Calu3 (cell line): ENCODE measurements at regions not wholly inside any gene's neighbourhood (a gene's known extent, or its start where the extent isn't known, plus 50 kb on each side); places are given as distances from the start of the nearest gene placed in this dataset.
"Not testable (repeated sequence)": the region's sequence is repeated elsewhere in the genome, so short reads cannot be mapped to it uniquely, and the experiment has no call there.

Experiments used
- BruUV-seq: library from RNA; stranded (reverse); fragments of 400-500 nt; replicated peaks from 2 replicates; lab custom pipeline; 2021; lab: Mats Ljungman, UMichigan
- CTCF ChIA-PET: fragments of 300-600 bp; sonication (Branson Sonifier 250); formaldehyde crosslinking; loops from one replicate; lab custom pipeline; 2022; ENCODE audit warnings: antibody characterized with exemption; lab: Charles Lee
- DNase-seq: peaks from one replicate; pipeline ENCODE4 v3.0.0; 2022
- H3K27ac Mint-ChIP-seq: one replicate; pipeline ENCODE4 v1.8.0; 2022; ENCODE audit warnings: mixed read lengths; ENCODE audit not compliant: unreplicated experiment
- H3K27me3 Mint-ChIP-seq: one replicate; pipeline ENCODE4 v1.8.0; 2022; ENCODE audit warnings: mixed read lengths; ENCODE audit not compliant: unreplicated experiment
- H3K36me3 Mint-ChIP-seq: one replicate; pipeline ENCODE4 v1.8.0; 2022; ENCODE audit warnings: mild to moderate bottlenecking, moderate library complexity, mixed read lengths; ENCODE audit not compliant: insufficient read depth, unreplicated experiment
- H3K4me1 Mint-ChIP-seq: one replicate; pipeline ENCODE4 v1.8.0; 2022; ENCODE audit warnings: mild to moderate bottlenecking, low read depth, mixed read lengths; ENCODE audit not compliant: unreplicated experiment
- H3K4me3 Mint-ChIP-seq: one replicate; pipeline ENCODE4 v1.8.0; 2022; ENCODE audit warnings: mild to moderate bottlenecking, low read depth, moderate library complexity, mixed read lengths; ENCODE audit not compliant: unreplicated experiment
- H3K9me3 Mint-ChIP-seq: one replicate; pipeline ENCODE4 v1.8.0; 2022; ENCODE audit warnings: low read depth, mixed read lengths; ENCODE audit not compliant: unreplicated experiment
- intact Hi-C: fragments of 100-400 bp; cut with micrococcal nuclease; formaldehyde crosslinking; loops from one replicate; pipeline ENCODE4 v1.10.0; 2022; ENCODE audit not compliant: unreplicated experiment
- TF ChIP-seq, protein P1 (sequence below): fragments of 200-600 bp; IDR thresholded peaks from one replicate; pipeline ENCODE4 v1.8.0; 2022; ENCODE audit warnings: antibody characterized with exemption; ENCODE audit not compliant: unreplicated experiment

DNA sequence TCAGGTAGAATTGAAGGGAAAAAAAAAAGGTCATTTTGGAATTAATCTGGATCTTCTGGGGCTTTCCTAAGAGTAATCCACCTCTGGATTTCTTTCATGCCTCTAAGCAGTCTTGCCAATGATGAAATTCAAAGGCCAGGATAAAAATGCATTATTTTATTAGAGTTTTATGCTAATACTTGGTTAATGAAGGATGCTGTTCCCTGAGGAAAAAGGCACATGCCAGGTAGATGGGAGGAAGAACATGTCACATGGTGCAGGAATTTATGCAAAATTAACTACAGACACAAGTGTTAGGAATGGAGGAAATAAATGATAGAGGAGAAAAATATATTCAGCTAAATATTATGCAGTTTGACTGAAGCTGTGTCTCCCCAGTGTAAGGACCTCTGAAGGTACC is 792.0 kb downstream of the ETS1 start:
- TF ChIP-seq, protein P1, sequence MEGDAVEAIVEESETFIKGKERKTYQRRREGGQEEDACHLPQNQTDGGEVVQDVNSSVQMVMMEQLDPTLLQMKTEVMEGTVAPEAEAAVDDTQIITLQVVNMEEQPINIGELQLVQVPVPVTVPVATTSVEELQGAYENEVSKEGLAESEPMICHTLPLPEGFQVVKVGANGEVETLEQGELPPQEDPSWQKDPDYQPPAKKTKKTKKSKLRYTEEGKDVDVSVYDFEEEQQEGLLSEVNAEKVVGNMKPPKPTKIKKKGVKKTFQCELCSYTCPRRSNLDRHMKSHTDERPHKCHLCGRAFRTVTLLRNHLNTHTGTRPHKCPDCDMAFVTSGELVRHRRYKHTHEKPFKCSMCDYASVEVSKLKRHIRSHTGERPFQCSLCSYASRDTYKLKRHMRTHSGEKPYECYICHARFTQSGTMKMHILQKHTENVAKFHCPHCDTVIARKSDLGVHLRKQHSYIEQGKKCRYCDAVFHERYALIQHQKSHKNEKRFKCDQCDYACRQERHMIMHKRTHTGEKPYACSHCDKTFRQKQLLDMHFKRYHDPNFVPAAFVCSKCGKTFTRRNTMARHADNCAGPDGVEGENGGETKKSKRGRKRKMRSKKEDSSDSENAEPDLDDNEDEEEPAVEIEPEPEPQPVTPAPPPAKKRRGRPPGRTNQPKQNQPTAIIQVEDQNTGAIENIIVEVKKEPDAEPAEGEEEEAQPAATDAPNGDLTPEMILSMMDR, result no peak
- no peaks in the 10 kb centered on the region for H3K4me1 Mint-ChIP-seq

DNA sequence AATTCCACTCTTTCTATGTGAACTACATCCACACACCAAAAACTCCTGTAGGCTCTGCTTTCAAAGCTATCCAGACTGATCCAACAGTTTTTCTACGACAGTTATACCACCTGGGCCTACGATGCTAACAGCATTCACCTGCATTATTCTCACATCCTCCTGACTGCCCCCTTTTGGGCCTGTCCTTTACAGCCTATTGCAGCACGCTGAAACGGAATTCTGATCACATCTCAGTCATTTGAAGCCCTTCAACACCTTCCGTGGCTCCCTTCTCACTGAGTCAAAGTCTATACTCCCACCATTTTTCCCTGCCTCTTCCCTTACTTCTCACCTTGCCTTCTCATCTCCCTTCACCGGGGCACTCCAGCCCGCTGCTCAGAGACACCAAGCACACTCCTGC is 791.3 kb upstream of the KIRREL3 start:
- Mint-ChIP-seq H3K4me1 (no peaks in the 10 kb centered on the region), H3K27me3 (peaks cover 10% of the 10 kb centered on the region), H3K9me3 (peaks cover 2% of the 10 kb centered on the region), H3K27ac (no peak overlapping the region), H3K4me3 (no peak overlapping the region), H3K36me3 (no peaks in the 10 kb centered on the region)
- TF ChIP-seq, protein P1, result no peak
- DNase-seq, result no peak
- BruUV-seq, result no TSS peak
- CTCF ChIA-PET, result no interaction called here
- intact Hi-C loops, result no loop called here

More for the DNA sequence above, 792.0 kb downstream of the ETS1 start:
- no peak for DNase-seq
- peaks cover 10% of the 10 kb centered on the region for H3K27me3 Mint-ChIP-seq
- peaks cover 2% of the 10 kb centered on the region for H3K9me3 Mint-ChIP-seq
- intact Hi-C loops, result no loop called here
- H3K27ac Mint-ChIP-seq, result no peak overlapping the region
- BruUV-seq, result no TSS peak
- no peaks in the 10 kb centered on the region for H3K36me3 Mint-ChIP-seq
- no peak overlapping the region for H3K4me3 Mint-ChIP-seq
- CTCF ChIA-PET, result interaction anchor here (0.6 to 0.7 kb wide), 2 partner anchors 11 to 257 kb away, joined by 5 to 7 read pairs; no protein-coding TSS in a partner anchor

DNA sequence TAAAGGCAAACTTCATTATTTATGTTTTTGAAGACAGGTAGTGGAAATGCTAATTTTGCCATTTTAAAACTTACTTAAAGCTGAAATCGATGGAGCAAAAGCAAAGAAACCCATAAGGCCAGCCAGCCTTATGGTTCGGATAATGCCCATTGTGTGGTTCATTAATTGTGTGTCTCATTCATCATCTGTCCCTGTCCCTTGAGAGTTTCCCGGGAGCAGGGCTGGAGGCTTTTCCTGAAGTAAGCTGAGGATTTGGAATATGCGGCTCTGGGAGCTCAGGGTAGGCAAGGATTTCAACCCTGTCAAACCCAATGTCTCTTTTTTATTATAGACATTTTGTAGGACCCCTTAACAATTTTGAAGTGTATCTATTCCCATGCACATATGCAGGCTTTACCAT is 790.0 kb upstream of the KIRREL3 start:
- Mint-ChIP-seq H3K4me1 (no peaks in the 10 kb centered on the region), H3K27me3 (peaks cover 9% of the 10 kb centered on the region), H3K9me3 (peaks cover 5% of the 10 kb centered on the region), H3K4me3 (no peak overlapping the region), H3K36me3 (no peaks in the 10 kb centered on the region), H3K27ac (no peak overlapping the region)
- intact Hi-C loops, result no loop called here
- no TSS peak for BruUV-seq
- CTCF ChIA-PET, result no interaction called here
- no peak for DNase-seq
- TF ChIP-seq, protein P1, result no peak

DNA sequence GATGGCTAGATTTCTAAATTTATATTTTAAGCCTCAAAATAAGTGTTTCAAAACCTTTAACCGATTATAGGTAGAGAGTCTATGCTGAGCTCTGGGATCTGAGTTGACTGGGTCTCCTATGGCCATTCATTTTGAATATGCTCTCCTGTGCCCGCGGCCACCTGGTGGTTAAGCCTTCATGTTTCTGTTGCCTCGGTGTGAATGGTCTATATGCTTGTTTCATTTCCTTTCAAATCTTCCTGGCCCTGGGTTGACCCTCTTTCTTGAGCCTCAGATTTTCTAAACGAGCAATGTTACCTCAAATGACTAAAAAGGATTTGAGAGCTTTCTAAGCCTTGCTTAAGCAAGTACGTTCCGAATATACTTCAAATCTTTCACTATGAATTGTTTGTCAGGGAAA is 789.4 kb upstream of the KIRREL3 start:
- BruUV-seq, result no TSS peak
- TF ChIP-seq, protein P1, result no peak
- no peak overlapping the region for H3K27ac Mint-ChIP-seq
- peaks cover 3% of the 10 kb centered on the region for H3K27me3 Mint-ChIP-seq
- H3K9me3 Mint-ChIP-seq, result peaks cover 5% of the 10 kb centered on the region
- H3K36me3 Mint-ChIP-seq, result no peaks in the 10 kb centered on the region
- H3K4me3 Mint-ChIP-seq, result no peak overlapping the region
- DNase-seq, result peak; percentile 25
- no peaks in the 10 kb centered on the region for H3K4me1 Mint-ChIP-seq
- intact Hi-C loops, result no loop called here
- CTCF ChIA-PET, result no interaction called here

DNA sequence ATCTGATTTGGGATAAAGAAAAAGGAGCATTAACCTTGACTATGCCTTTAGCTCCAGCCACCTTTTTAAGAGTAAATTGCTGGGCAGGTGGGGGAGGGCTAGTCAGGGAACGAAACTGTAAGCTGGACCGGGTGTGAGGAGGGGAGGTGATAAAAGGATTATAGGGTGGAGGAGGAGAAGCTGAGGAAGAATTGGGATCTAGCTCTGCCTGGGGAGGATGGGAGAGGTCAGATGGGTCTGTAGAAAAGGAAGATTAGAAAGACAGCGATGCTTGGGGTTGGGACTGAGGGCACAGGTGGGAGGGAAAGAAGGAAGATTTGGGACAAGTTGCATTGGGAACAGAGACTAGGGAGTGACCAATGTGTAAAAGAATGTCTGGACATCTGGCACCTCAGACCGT is 772.4 kb upstream of the KIRREL3 start:
- BruUV-seq, CTCF ChIA-PET, DNase-seq, H3K4me1 Mint-ChIP-seq, H3K36me3 Mint-ChIP-seq, intact Hi-C loops, H3K4me3 Mint-ChIP-seq, H3K27ac Mint-ChIP-seq: not testable (repeated sequence)
- Mint-ChIP-seq H3K9me3 (peaks cover 11% of the 10 kb centered on the region), H3K27me3 (peaks cover 19% of the 10 kb centered on the region)

DNA sequence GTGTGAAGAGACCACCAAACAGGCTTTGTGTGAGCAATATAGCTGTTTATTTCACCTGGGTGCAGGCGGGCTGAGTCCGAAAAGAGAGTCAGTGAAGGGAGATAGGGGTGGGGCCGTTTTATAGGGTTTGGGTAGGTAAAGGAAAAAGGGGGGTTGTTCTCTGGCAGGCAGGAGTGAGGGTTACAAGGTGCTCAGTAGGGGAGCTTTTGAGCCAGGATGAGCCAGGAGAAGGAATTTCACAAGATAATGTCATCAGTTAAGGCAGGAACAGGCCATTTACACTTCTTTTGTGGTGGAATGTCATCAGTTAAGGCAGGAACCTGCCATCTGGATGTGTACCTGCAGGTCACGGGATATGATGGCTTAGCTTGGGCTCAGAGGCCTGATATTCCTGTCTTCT is 768.4 kb upstream of the KIRREL3 start:
- BruUV-seq, H3K4me1 Mint-ChIP-seq, H3K4me3 Mint-ChIP-seq, DNase-seq, CTCF ChIA-PET, H3K27ac Mint-ChIP-seq, H3K36me3 Mint-ChIP-seq, intact Hi-C loops: not testable (repeated sequence)
- Mint-ChIP-seq H3K9me3 (peaks cover 10% of the 10 kb centered on the region), H3K27me3 (peaks cover 11% of the 10 kb centered on the region)
